Effector memory CD8-positive, alpha-beta T cell (primary cell): ENCODE measurements at regions not wholly inside any gene's neighbourhood (a gene's known extent, or its start where the extent isn't known, plus 50 kb on each side); places are given as distances from the start of the nearest gene placed in this dataset.

Source experiments
- ATAC-seq: fragments of 150-1000 bp; cut with Tn5 transposase; replicated peaks from 2 replicates; pipeline ENCODE4 v1.10.0; 2021; ENCODE audit warnings: mild to moderate bottlenecking, moderate library complexity
- DNase-seq, 3 experiments: peaks; one replicate each; pipeline ENCODE4 v3.0.0; 2021
- H3K27ac Mint-ChIP-seq, 2 donors: one replicate each; pipeline ENCODE4 v1.8.0; 2022; ENCODE audit warnings: mild to moderate bottlenecking in 2 of 2, mixed read lengths in 2 of 2, moderate library complexity in 2 of 2
- H3K27me3 Mint-ChIP-seq, 2 donors: one replicate each; pipeline ENCODE4 v1.8.0; 2022; ENCODE audit warnings: mixed read lengths in 2 of 2
- H3K36me3 Mint-ChIP-seq: one replicate; pipeline ENCODE4 v1.8.0; 2022; ENCODE audit warnings: mild to moderate bottlenecking, moderate library complexity, mixed read lengths; ENCODE audit not compliant: insufficient read depth
- H3K4me1 Mint-ChIP-seq, 2 donors: one replicate each; pipeline ENCODE4 v1.8.0; 2022; ENCODE audit warnings: low read depth in 2 of 2, mixed read lengths in 2 of 2
- H3K4me3 Mint-ChIP-seq, 2 donors: one replicate each; pipeline ENCODE4 v1.8.0; 2022; ENCODE audit warnings: mild to moderate bottlenecking in 2 of 2, mixed read lengths in 2 of 2, moderate library complexity in 2 of 2
- H3K9me3 Mint-ChIP-seq, 2 donors: one replicate each; pipeline ENCODE4 v1.8.0; 2022; ENCODE audit warnings: mixed read lengths in 2 of 2

GRCh38 chr12:67582844-67583243 is 65.7 kb upstream of the DYRK2 start:
- Mint-ChIP-seq H3K27me3 (no peaks in the 10 kb centered on the region), H3K36me3 (no peaks in the 10 kb centered on the region), H3K4me3 (no peak overlapping the region), H3K27ac (no peak overlapping the region), H3K9me3 (peaks cover 2 to 8% of the 10 kb centered on the region in 2 donors), H3K4me1 (peaks cover 21 to 49% of the 10 kb centered on the region in 2 donors)
- DNase-seq (no peak), ATAC-seq (no peak)

GRCh38 chr12:67586951-67587350 is 61.6 kb upstream of the DYRK2 start:
- Mint-ChIP-seq H3K9me3 (peaks cover 0 to under 1% of the 10 kb centered on the region in 2 donors), H3K4me3 (no peak overlapping the region), H3K36me3 (no peaks in the 10 kb centered on the region), H3K27ac (no peak overlapping the region), H3K4me1 (peaks cover 11 to 31% of the 10 kb centered on the region in 2 donors), H3K27me3 (no peaks in the 10 kb centered on the region)
- ATAC-seq (no peak), DNase-seq (no peak)

GRCh38 chr12:67589078-67589477 is 59.5 kb upstream of the DYRK2 start:
- ATAC-seq (no peak), DNase-seq (no peak)
- Mint-ChIP-seq H3K4me1 (peaks cover 21 to 44% of the 10 kb centered on the region in 2 donors), H3K36me3 (no peaks in the 10 kb centered on the region), H3K27me3 (no peaks in the 10 kb centered on the region), H3K9me3 (peaks cover 0 to 2% of the 10 kb centered on the region in 2 donors), H3K4me3 (no peak overlapping the region), H3K27ac (no peak overlapping the region)

GRCh38 chr12:67590149-67590790 is 58.3 kb upstream of the DYRK2 start:
- no peaks in the 10 kb centered on the region for H3K36me3 Mint-ChIP-seq
- DNase-seq (peak in 1 of 3 experiments; percentile 15), ATAC-seq (peak; percentile 77)
- peak overlapping the region; percentile 45 to 63 for H3K4me3 Mint-ChIP-seq
- peak overlapping the region in 1 of 2 donors; percentile 62 for H3K27ac Mint-ChIP-seq
- H3K27me3 Mint-ChIP-seq, result no peaks in the 10 kb centered on the region
- H3K4me1 Mint-ChIP-seq, result peaks cover 18 to 45% of the 10 kb centered on the region in 2 donors
- H3K9me3 Mint-ChIP-seq, result peaks cover 0 to 2% of the 10 kb centered on the region in 2 donors

- peak overlapping the region; percentile 18 to 94 for H3K27ac Mint-ChIP-seq
These were observed 56.1 kb upstream of the DYRK2 start for GRCh38 chr12:67592228-67593011.

GRCh38 chr12:67593041-67593440 is 55.5 kb upstream of the DYRK2 start:
- Mint-ChIP-seq H3K27me3 (no peaks in the 10 kb centered on the region), H3K4me1 (peaks cover 16 to 44% of the 10 kb centered on the region in 2 donors), H3K36me3 (no peaks in the 10 kb centered on the region), H3K27ac (peak overlapping the region; percentile 18 to 94), H3K4me3 (peak overlapping the region; percentile 8 to 73), H3K9me3 (peaks cover 0 to 2% of the 10 kb centered on the region in 2 donors)
- ATAC-seq, result peak; percentile 6
- no peak for DNase-seq

More at GRCh38 chr12:67592228-67593011, 56.1 kb upstream of the DYRK2 start:
- H3K9me3 Mint-ChIP-seq, result peaks cover 0 to 2% of the 10 kb centered on the region in 2 donors
- peak overlapping the region; percentile 35 to 73 for H3K4me3 Mint-ChIP-seq
- H3K36me3 Mint-ChIP-seq, result no peaks in the 10 kb centered on the region
- DNase-seq (peak in 1 of 3 experiments; percentile 9), ATAC-seq (peak; percentile 75)
- peaks cover 16 to 44% of the 10 kb centered on the region in 2 donors for H3K4me1 Mint-ChIP-seq
- no peaks in the 10 kb centered on the region for H3K27me3 Mint-ChIP-seq

- Mint-ChIP-seq H3K27ac (peak overlapping the region; percentile 18 to 94), H3K4me3 (no peak overlapping the region), H3K9me3 (peaks cover 0 to 2% of the 10 kb centered on the region in 2 donors), H3K36me3 (no peaks in the 10 kb centered on the region), H3K4me1 (peaks cover 16 to 44% of the 10 kb centered on the region in 2 donors), H3K27me3 (no peaks in the 10 kb centered on the region)
- ATAC-seq (no peak), DNase-seq (no peak)
These were observed 54.8 kb upstream of the DYRK2 start for GRCh38 chr12:67593461-67594330.

- peaks cover 16 to 43% of the 10 kb centered on the region in 2 donors for H3K4me1 Mint-ChIP-seq
- H3K27me3 Mint-ChIP-seq, result no peaks in the 10 kb centered on the region
- no peaks in the 10 kb centered on the region for H3K36me3 Mint-ChIP-seq
- ATAC-seq, result no peak
- DNase-seq, result no peak
- H3K9me3 Mint-ChIP-seq, result peaks cover 0 to 3% of the 10 kb centered on the region in 2 donors
- no peak overlapping the region for H3K27ac Mint-ChIP-seq
- H3K4me3 Mint-ChIP-seq, result no peak overlapping the region
These were observed 53.7 kb upstream of the DYRK2 start for GRCh38 chr12:67594888-67595287.

- Mint-ChIP-seq H3K27ac (no peak overlapping the region), H3K4me1 (peaks cover 16 to 41% of the 10 kb centered on the region in 2 donors), H3K36me3 (no peaks in the 10 kb centered on the region), H3K9me3 (peaks cover 0 to 3% of the 10 kb centered on the region in 2 donors), H3K4me3 (no peak overlapping the region), H3K27me3 (no peaks in the 10 kb centered on the region)
- ATAC-seq (no peak), DNase-seq (no peak)
These were observed 53.2 kb upstream of the DYRK2 start for GRCh38 chr12:67595365-67595764.

GRCh38 chr12:67598598-67598997 is 49.9 kb upstream of the DYRK2 start:
- Mint-ChIP-seq H3K27ac (no peak overlapping the region), H3K27me3 (no peaks in the 10 kb centered on the region), H3K36me3 (no peaks in the 10 kb centered on the region), H3K4me1 (peaks cover 2 to 14% of the 10 kb centered on the region in 2 donors), H3K9me3 (peaks cover 0 to 1% of the 10 kb centered on the region in 2 donors), H3K4me3 (no peak overlapping the region)
- no peak for ATAC-seq
- DNase-seq, result no peak
